Mucosa of rectum (tissue), 2 donors: ENCODE measurements at regions not wholly inside any gene's neighbourhood (a gene's known extent, or its start where the extent isn't known, plus 50 kb on each side); places are given as distances from the start of the nearest gene placed in this dataset.

ENCODE experiments used
- H3K27ac ChIP-seq, 2 donors: one replicate each; pipeline ENCODE4 v1.7.0; 2013; ENCODE audit warnings: inconsistent platforms in 2 of 2, low read depth in 2 of 2, low read length in 2 of 2
- H3K27me3 ChIP-seq, 2 donors: one replicate each; pipeline ENCODE4 v1.7.0; 2013; ENCODE audit warnings: low read length in 2 of 2; ENCODE audit not compliant: control insufficient read depth in 2 of 2, insufficient read depth in 2 of 2
- H3K36me3 ChIP-seq, 2 donors: one replicate each; pipeline ENCODE4 v1.7.0; 2013; ENCODE audit warnings: low read length in 2 of 2; ENCODE audit not compliant: control insufficient read depth in 2 of 2, insufficient read depth in 2 of 2
- H3K4me1 ChIP-seq, 2 donors: one replicate each; pipeline ENCODE4 v1.7.0; 2013; ENCODE audit warnings: low read length in 2 of 2, mild to moderate bottlenecking in 1 of 2; ENCODE audit not compliant: control insufficient read depth in 2 of 2, insufficient read depth in 2 of 2
- H3K4me3 ChIP-seq, 2 donors: one replicate each; pipeline ENCODE4 v1.7.0; 2013; ENCODE audit warnings: low read length in 2 of 2
- H3K9ac ChIP-seq, 2 donors: one replicate each; pipeline ENCODE4 v1.7.0; 2013; ENCODE audit warnings: low read length in 2 of 2, low read depth in 1 of 2, mild to moderate bottlenecking in 1 of 2
- H3K9me3 ChIP-seq, 2 donors: one replicate each; pipeline ENCODE4 v1.7.0; 2013; ENCODE audit warnings: low read length in 2 of 2; ENCODE audit not compliant: control insufficient read depth in 2 of 2
- donor health status: healthy.
- donor health status: Normal muscosa, but diverticular disease.

DNA sequence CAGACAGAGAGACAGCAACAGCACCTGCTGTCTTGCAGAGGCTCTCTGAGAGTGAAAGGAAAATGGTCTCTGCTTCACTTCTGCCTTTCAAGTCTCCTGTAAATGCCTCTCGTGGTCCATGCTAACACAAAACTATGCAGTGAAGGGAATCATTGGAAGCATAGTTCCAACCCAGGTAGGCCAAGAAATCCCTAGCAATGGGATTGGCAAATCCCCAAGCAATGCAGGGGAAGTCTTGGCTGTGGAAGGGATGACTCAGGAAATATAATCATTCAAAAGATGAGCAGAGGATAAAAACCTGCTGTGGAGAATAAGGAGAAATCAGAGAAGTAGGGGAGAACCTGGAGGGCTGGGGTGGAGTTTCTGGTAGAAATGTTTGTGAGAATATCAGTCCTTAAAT lies 216.1 kb upstream of the ZBED5 start:
- H3K4me1 ChIP-seq, result no peaks in the 10 kb centered on the region
- H3K9ac ChIP-seq, result no peak overlapping the region
- no peak overlapping the region for H3K4me3 ChIP-seq
- no peaks in the 10 kb centered on the region for H3K36me3 ChIP-seq
- H3K9me3 ChIP-seq, result no peaks in the 10 kb centered on the region
- no peaks in the 10 kb centered on the region for H3K27me3 ChIP-seq
- H3K27ac ChIP-seq, result no peak overlapping the region

DNA sequence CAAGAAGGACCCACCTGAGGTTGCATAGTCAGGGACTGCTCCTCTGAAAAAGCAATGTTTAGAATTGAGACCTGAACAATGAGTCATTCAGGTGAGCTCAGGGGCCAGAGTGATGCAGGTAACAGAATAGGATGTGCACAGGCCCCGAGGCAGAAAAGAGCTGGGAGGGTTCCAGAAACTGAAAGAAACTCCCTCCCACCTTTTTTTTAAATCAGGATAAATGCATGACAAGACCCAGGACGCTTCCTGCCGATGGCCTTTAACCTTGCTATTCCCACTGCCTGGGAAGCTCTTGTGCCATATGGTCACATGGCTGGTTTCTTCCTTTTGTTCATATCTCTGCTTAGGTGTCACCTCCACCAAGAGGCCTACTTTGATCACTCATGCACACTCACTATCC lies 214.2 kb upstream of the ZBED5 start:
- no peak overlapping the region for H3K27ac ChIP-seq
- H3K27me3 ChIP-seq, result no peaks in the 10 kb centered on the region
- H3K4me3 ChIP-seq, result no peak overlapping the region

DNA sequence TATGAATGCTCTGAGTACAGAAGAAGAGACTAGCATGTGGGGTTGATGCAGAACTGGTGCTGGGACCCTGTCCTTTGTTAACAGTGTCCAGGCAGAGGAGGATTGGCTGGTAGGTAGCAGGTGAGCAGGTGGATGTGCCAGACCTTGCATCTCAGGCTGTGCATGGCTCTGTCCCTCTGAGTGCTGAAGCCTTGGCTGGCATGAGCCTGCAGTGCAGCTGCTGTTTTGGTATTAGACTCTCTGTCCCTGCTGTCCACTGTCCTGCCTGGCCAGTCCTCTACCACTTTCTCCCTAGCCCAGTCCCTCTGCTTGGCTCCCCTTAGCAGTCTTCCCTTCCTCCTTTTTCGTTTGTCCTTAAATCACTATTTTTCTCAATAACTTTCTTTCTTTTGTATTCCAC lies 213.6 kb upstream of the ZBED5 start:
- H3K4me3 ChIP-seq, result no peak overlapping the region
- no peaks in the 10 kb centered on the region for H3K36me3 ChIP-seq
- H3K9me3 ChIP-seq, result no peaks in the 10 kb centered on the region
- no peak overlapping the region for H3K27ac ChIP-seq
- no peak overlapping the region for H3K9ac ChIP-seq
- H3K27me3 ChIP-seq, result no peaks in the 10 kb centered on the region
- no peaks in the 10 kb centered on the region for H3K4me1 ChIP-seq

More for the DNA sequence above, 214.2 kb upstream of the ZBED5 start:
- Histone ChIP-seq H3K9ac (no peak overlapping the region), H3K9me3 (no peaks in the 10 kb centered on the region), H3K36me3 (no peaks in the 10 kb centered on the region), H3K4me1 (no peaks in the 10 kb centered on the region)

DNA sequence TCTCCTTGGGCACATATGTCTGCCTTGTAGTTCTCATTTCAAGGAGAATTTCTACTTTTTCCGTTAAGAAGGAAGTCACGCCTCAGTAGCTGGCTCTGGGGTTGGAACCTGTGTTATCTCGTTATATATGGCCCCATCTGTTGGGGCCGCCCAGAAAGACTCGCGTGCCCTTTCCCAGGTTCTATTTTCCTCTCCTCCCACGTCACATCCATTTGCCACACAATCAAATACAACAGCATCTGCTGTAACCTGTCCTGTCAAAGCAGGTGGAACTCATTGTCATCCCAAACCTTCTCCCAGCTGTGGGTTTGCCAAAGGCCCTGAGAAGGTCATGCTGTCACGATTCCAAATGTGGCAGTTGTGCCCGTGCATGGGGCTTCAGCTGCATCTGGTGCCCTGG lies 213.1 kb upstream of the ZBED5 start:
- no peaks in the 10 kb centered on the region for H3K9me3 ChIP-seq
- no peak overlapping the region for H3K27ac ChIP-seq
- no peaks in the 10 kb centered on the region for H3K27me3 ChIP-seq
- H3K9ac ChIP-seq, result no peak overlapping the region
- no peaks in the 10 kb centered on the region for H3K36me3 ChIP-seq
- H3K4me3 ChIP-seq, result no peak overlapping the region
- no peaks in the 10 kb centered on the region for H3K4me1 ChIP-seq

DNA sequence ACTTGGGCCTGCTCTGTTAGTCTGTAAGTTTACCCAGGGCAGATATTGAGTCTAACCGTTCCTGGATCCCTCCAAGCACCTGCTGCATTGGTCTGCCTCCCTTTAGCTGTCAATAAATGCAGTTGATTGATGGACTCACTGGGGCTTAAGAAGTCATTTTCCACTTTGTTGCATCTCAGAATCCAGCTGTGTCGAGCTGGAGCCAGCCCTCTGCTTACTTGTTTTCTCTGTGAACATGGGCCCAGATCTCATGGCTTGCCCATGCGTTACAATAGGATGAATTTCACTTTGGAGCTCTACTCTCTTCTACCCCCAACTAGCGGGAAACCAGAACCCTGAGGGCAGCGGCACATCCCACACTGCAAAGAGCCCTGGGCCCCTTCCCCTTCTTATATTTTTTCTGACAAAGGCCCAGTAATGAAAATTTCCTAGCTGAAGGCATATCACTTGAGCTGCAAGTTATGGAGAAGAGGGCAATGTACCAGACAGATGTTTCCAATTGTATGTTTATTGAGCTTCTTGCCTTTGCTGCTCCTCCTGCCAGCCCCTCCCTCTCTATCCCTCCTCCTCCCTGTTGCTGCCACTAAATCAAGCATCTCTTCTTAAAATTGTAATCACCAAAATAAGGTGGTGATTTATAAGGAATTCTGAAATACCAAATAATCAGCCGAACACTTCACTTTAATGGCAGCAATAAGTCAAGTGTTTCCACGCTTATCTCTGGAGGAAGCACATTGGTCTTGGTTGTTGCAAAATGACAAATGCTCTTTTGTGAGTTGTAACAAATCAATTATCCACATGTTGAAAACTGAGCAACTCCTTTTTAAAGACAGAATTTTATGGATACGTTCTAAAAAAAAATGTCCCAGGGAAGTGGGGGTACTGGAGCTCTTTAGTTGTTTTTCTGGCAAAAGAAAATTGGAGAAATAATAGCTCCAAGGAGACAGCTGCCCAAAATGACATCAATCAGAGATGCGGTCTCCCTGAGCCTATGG lies 212.3 kb upstream of the ZBED5 start:
- Histone ChIP-seq H3K9ac (no peak overlapping the region), H3K9me3 (no peaks in the 10 kb centered on the region), H3K4me1 (no peaks in the 10 kb centered on the region), H3K27ac (no peak overlapping the region), H3K27me3 (no peaks in the 10 kb centered on the region), H3K36me3 (no peaks in the 10 kb centered on the region), H3K4me3 (no peak overlapping the region)

DNA sequence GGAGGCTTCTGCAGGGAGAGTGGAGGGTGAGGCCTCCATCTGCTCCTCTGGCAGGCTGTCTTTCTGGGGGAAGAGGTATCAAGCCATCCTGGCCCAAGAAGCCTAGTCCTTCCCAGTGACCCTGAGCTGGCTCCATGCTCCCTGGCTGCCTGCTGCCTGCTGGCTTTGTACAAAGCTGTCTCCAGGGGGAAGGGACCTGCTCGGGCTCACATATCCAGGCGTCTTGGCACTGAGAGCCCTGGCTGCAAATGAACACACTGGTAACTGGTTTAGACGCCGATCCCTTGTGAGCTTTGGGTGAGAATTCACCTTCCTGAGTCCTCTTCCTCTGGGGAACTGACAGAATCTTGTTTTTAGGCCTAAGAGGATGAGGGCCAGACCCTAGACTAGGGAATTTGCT lies 210.3 kb upstream of the ZBED5 start:
- Histone ChIP-seq H3K27me3 (no peaks in the 10 kb centered on the region), H3K9ac (no peak overlapping the region), H3K27ac (no peak overlapping the region), H3K4me3 (no peak overlapping the region), H3K36me3 (no peaks in the 10 kb centered on the region), H3K9me3 (no peaks in the 10 kb centered on the region), H3K4me1 (no peaks in the 10 kb centered on the region)

DNA sequence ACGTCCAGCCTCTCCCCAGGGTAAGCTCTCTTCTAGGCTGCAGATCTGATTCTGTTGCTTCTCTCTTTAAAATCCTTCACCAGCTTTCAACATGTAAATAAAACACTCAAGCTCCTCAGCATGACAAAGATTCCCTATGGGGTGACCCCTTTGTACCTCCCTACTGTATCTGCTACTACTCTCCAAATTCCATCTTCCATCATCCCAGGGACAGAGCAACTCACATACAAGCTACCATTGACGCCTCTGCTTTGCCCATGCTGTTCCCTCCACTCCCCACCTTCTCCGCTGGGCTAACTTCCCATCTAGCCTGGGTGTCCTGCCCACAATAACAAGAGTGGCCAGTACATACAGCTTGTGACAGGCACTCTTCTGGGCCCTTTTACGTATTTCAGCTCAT lies 207.5 kb upstream of the ZBED5 start:
- Histone ChIP-seq H3K9me3 (no peaks in the 10 kb centered on the region), H3K27me3 (no peaks in the 10 kb centered on the region), H3K4me3 (no peak overlapping the region), H3K9ac (no peak overlapping the region), H3K27ac (no peak overlapping the region), H3K4me1 (no peaks in the 10 kb centered on the region), H3K36me3 (no peaks in the 10 kb centered on the region)

DNA sequence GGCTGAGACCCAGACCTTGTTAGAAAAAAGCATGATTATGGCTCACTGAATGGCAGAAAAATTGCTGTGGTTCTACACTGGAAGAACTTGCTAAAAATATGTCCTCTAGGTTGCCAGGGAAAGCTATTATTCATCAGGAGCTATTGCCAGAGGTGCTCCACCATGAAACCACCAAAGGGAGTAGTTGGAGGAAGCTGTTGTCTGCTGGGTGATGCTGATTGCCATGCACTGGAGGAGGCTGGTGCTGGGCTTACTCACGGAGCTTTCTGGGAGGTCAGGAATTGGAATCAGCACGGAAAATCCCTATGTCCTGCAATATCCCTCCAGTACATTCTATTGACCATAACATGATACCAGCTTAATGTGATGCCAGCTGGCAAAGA lies 199.6 kb upstream of the ZBED5 start:
- no peaks in the 10 kb centered on the region for H3K4me1 ChIP-seq
- H3K4me3 ChIP-seq, result no peak overlapping the region
- H3K27ac ChIP-seq, result no peak overlapping the region
- H3K27me3 ChIP-seq, result no peaks in the 10 kb centered on the region
- no peaks in the 10 kb centered on the region for H3K36me3 ChIP-seq
- peaks cover 0 to 4% of the 10 kb centered on the region in 2 donors for H3K9me3 ChIP-seq
- no peak overlapping the region for H3K9ac ChIP-seq

DNA sequence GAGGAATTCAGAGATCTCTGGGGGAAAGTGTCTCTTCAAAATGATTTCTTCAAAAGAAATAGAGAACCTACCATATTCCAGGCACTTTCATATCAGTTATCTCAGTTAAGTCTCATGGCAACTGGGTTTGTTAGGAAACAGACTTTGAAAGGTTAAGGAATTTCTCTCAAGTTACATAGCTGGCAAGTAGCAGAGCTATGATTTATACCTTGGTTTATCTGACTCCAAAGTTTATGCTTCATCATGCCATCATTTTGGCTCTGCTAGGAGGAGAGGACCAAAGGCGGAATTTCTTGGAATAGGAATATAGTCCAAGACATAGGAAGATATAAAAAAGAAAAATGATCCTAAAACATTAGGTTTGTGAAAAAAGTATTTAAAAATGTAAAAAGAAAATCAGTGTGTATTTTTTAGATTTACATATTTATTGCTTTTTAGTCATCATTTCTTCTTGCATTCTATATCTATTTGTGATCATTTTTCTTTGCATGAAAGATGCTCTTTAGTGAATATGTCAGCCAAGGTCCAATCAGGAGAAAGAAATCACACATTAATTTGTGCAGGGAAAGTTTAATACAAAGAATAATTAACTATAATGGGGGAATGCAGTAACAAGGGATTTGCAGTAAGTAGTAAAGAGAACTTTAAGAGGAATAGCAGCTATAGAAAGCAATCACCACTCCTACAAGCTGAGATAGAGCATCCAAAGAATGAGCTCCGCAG lies 199.1 kb upstream of the ZBED5 start:
- Histone ChIP-seq H3K9ac (no peak overlapping the region), H3K27me3 (no peaks in the 10 kb centered on the region), H3K9me3 (peaks cover 0 to 4% of the 10 kb centered on the region in 2 donors), H3K36me3 (no peaks in the 10 kb centered on the region), H3K4me1 (no peaks in the 10 kb centered on the region), H3K4me3 (no peak overlapping the region), H3K27ac (no peak overlapping the region)

DNA sequence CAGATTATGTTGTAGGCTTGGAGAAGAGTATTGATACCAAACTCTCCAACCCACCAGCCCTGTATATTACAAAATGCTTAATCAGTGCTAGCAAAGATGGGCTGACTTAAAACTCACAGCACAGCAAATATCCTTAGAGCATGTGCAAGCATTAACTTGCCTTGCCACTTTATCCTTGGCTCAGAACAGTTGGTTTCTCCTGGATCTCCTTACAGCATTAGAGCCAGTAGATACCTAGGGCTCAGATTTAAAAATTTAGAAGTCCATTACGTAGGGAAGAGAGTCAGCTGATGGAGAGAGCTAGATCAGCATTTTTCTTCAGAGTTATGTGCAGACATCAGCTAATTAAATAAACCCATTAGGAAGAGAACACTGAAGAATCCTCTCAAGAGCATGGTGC lies 198.5 kb upstream of the ZBED5 start:
- Histone ChIP-seq H3K4me3 (no peak overlapping the region), H3K9ac (no peak overlapping the region), H3K27ac (no peak overlapping the region), H3K27me3 (no peaks in the 10 kb centered on the region), H3K9me3 (peaks cover 0 to 4% of the 10 kb centered on the region in 2 donors), H3K4me1 (no peaks in the 10 kb centered on the region), H3K36me3 (no peaks in the 10 kb centered on the region)
